DND-41 (cell line): ENCODE measurements at regions not wholly inside any gene's neighbourhood (a gene's known extent, or its start where the extent isn't known, plus 50 kb on each side); places are given as distances from the start of the nearest gene placed in this dataset.

Source experiments
- ATAC-seq: fragments of 200-7000 bp; cut with Tn5 transposase; 3 replicates; pipeline ENCODE4 v1.9.1; 2021; ENCODE audit warnings: low read depth; ENCODE audit not compliant: insufficient read depth
- DNase-seq: peaks from one replicate; pipeline ENCODE4 v3.0.0-alpha.2; 2020
- H2AFZ ChIP-seq: 2 replicates; pipeline ENCODE4 v1.6.0; 2012; ENCODE audit warnings: low read depth, low read length
- H3K27ac ChIP-seq: 2 replicates; pipeline ENCODE4 v1.5.1; 2012; ENCODE audit warnings: low read length, inconsistent platforms
- H3K27me3 ChIP-seq: fragments of 200-600 bp; sonication (generic); 2 replicates; pipeline ENCODE4 v1.6.0; 2012; ENCODE audit warnings: low read length, mild to moderate bottlenecking, inconsistent platforms; ENCODE audit not compliant: insufficient read depth, poor library complexity
- H3K36me3 ChIP-seq: 2 replicates; pipeline ENCODE4 v1.5.1; 2012; ENCODE audit warnings: low read length, inconsistent platforms; ENCODE audit not compliant: insufficient read depth
- H3K4me1 ChIP-seq: 2 replicates; pipeline ENCODE4 v1.5.1; 2012; ENCODE audit warnings: mild to moderate bottlenecking, low read length; ENCODE audit not compliant: insufficient read depth
- H3K4me2 ChIP-seq: 2 replicates; pipeline ENCODE4 v1.6.0; 2012; ENCODE audit warnings: mild to moderate bottlenecking, moderate library complexity, low read length, inconsistent platforms; ENCODE audit not compliant: insufficient read depth
- H3K4me3 ChIP-seq, 2 experiments: fragments of 200-600 bp in 1 of 2; shearing (Covaris generic) in 1 of 2; 2 replicates each; pipeline ENCODE4 v1.5.1; 2012 to 2016; ENCODE audit warnings: inconsistent platforms in 2 of 2, low read length in 2 of 2, mild to moderate bottlenecking in 2 of 2, low read depth in 1 of 2, moderate library complexity in 1 of 2
- H3K79me2 ChIP-seq: 2 replicates; pipeline ENCODE4 v1.6.0; 2012; ENCODE audit warnings: low read length, inconsistent platforms; ENCODE audit not compliant: insufficient read depth
- H3K9ac ChIP-seq: 2 replicates; pipeline ENCODE4 v1.6.0; 2012; ENCODE audit warnings: low read depth, mild to moderate bottlenecking, inconsistent platforms, low read length, moderate library complexity
- H3K9me3 ChIP-seq: 2 replicates; pipeline ENCODE4 v1.5.1; 2012; ENCODE audit warnings: low read length, moderate library complexity, mild to moderate bottlenecking, inconsistent platforms; ENCODE audit not compliant: insufficient read depth, severe bottlenecking
- H4K20me1 ChIP-seq: 2 replicates; pipeline ENCODE4 v1.6.0; 2012; ENCODE audit warnings: low read length; ENCODE audit not compliant: insufficient read depth
- CTCF ChIP-seq: IDR thresholded peaks from 2 replicates; pipeline ENCODE4 v1.5.1; 2012; ENCODE audit warnings: borderline replicate concordance, low read length, moderate library complexity, mild to moderate bottlenecking; ENCODE audit not compliant: poor library complexity, severe bottlenecking; ENCODE audit errors: extremely low read depth
- EZH2 ChIP-seq: IDR thresholded peaks from 3 replicates; pipeline ENCODE4 v1.6.1; 2012; ENCODE audit warnings: borderline replicate concordance, low read depth, mild to moderate bottlenecking, moderate library complexity, low read length, inconsistent platforms; ENCODE audit not compliant: severe bottlenecking

GRCh38 chr17:6240001-6240400, 169.8 kb downstream of the WSCD1 start:
- H4K20me1 ChIP-seq = peaks cover 5% of the 10 kb centered on the region; the same call in 1 of the 2 replicates
- no peaks in the 10 kb centered on the region for H3K79me2 ChIP-seq
- H3K4me3 ChIP-seq = no peak overlapping the region
- DNase-seq (no peak), ATAC-seq (no peak)
- TF ChIP-seq EZH2 (no peak), CTCF (no peak)
- H3K4me1 ChIP-seq = no peaks in the 10 kb centered on the region
- no peak overlapping the region for H3K27ac ChIP-seq
- no peak overlapping the region for H3K9ac ChIP-seq
- no peaks in the 10 kb centered on the region for H3K9me3 ChIP-seq
- H3K27me3 ChIP-seq = no peaks in the 10 kb centered on the region
- no peak overlapping the region for H2AFZ ChIP-seq
- no peak overlapping the region for H3K4me2 ChIP-seq
- H3K36me3 ChIP-seq = no peaks in the 10 kb centered on the region

- Histone ChIP-seq H3K27ac (no peak overlapping the region), H3K9me3 (no peaks in the 10 kb centered on the region), H2AFZ (no peak overlapping the region), H3K4me1 (no peaks in the 10 kb centered on the region), H4K20me1 (peaks cover 5% of the 10 kb centered on the region; the same call in 1 of the 2 replicates), H3K4me3 (no peak overlapping the region), H3K9ac (no peak overlapping the region), H3K36me3 (no peaks in the 10 kb centered on the region), H3K27me3 (no peaks in the 10 kb centered on the region), H3K4me2 (no peak overlapping the region), H3K79me2 (no peaks in the 10 kb centered on the region)
- ATAC-seq (no peak), DNase-seq (no peak)
- TF ChIP-seq EZH2 (no peak), CTCF (no peak)
Observed at GRCh38 chr17:6239241-6239798, 169.1 kb downstream of the WSCD1 start.

DNA sequence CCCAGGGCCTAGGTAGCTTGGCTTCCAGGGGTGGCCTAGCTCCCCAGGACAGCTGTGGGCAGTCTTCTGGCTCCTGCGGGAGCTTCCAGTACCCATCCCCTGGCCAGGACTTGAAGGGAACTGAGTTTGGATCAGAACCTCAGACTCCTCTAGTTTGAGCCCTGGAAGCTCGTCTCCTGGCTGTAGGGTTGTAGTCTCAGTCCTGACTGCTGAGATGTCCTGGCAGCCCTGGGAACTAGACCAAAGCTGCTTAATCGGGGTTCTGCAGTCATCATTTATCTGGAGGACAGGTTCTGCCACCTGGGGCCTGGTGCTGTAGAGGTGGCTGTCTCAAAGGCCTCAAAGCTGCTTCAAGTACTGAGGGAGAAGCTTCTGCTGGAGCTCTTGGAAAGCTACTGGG, 163.7 kb downstream of the WSCD1 start:
- TF ChIP-seq CTCF (no peak), EZH2 (no peak)
- Histone ChIP-seq H3K4me1 (no peaks in the 10 kb centered on the region), H3K4me3 (no peak overlapping the region), H2AFZ (no peak overlapping the region), H3K9me3 (no peaks in the 10 kb centered on the region), H4K20me1 (0 out of 2 replicates have a peak, but pooled peaks cover 5% of the 10 kb centered on the region), H3K79me2 (no peaks in the 10 kb centered on the region), H3K27me3 (no peaks in the 10 kb centered on the region), H3K9ac (no peak overlapping the region), H3K36me3 (no peaks in the 10 kb centered on the region), H3K27ac (no peak overlapping the region), H3K4me2 (no peak overlapping the region)
- DNase-seq (no peak), ATAC-seq (no peak)
